Mesendoderm (in vitro differentiated cells): ENCODE measurements at regions not wholly inside any gene's neighbourhood (a gene's known extent, or its start where the extent isn't known, plus 50 kb on each side); places are given as distances from the start of the nearest gene placed in this dataset.
A peak's percentile ranks its signal among the peaks of the same experiment; 100 is the strongest.

Source experiments
- DNase-seq: peaks from one replicate; pipeline ENCODE4 v3.0.0; 2013
- H2AK5ac ChIP-seq: 2 replicates; pipeline ENCODE4 v1.6.1; 2013; ENCODE audit warnings: low read length, inconsistent platforms
- H2BK120ac ChIP-seq: 2 replicates; pipeline ENCODE4 v1.6.1; 2013; ENCODE audit warnings: low read depth, mild to moderate bottlenecking, low read length, moderate library complexity, mixed read lengths
- H2BK15ac ChIP-seq: replicated peaks from 2 replicates; pipeline ENCODE4 v1.6.1; 2013; ENCODE audit warnings: low read depth, mild to moderate bottlenecking, moderate library complexity
- H2BK5ac ChIP-seq: 2 replicates; pipeline ENCODE4 v1.6.1; 2013; ENCODE audit warnings: low read length, inconsistent platforms
- H3K18ac ChIP-seq: 2 replicates; pipeline ENCODE4 v1.6.1; 2013; ENCODE audit warnings: mild to moderate bottlenecking, low read length, mixed read lengths
- H3K23ac ChIP-seq: one replicate; pipeline ENCODE4 v1.6.1; 2013; ENCODE audit warnings: low read length
- H3K27ac ChIP-seq: 2 replicates; pipeline ENCODE4 v1.5.1; 2013; ENCODE audit warnings: low read depth, mild to moderate bottlenecking, inconsistent platforms, low read length, moderate library complexity
- H3K27me3 ChIP-seq: 2 replicates; pipeline ENCODE4 v1.6.1; 2013; ENCODE audit warnings: low read length, control low read depth, mild to moderate bottlenecking, inconsistent platforms; ENCODE audit not compliant: insufficient read depth, poor library complexity
- H3K36me3 ChIP-seq: 2 replicates; pipeline ENCODE4 v1.6.1; 2013; ENCODE audit warnings: low read length, inconsistent platforms; ENCODE audit not compliant: control insufficient read depth, insufficient read depth
- H3K4ac ChIP-seq: one replicate; pipeline ENCODE4 v1.6.1; 2013; ENCODE audit warnings: low read depth, mild to moderate bottlenecking, low read length, moderate library complexity
- H3K4me1 ChIP-seq: 2 replicates; pipeline ENCODE4 v1.6.1; 2013; ENCODE audit warnings: low read depth, low read length, inconsistent platforms; ENCODE audit not compliant: control insufficient read depth
- H3K4me2 ChIP-seq: 2 replicates; pipeline ENCODE4 v1.6.1; 2013; ENCODE audit warnings: low read length
- H3K4me3 ChIP-seq: 2 replicates; pipeline ENCODE4 v1.5.1; 2013; ENCODE audit warnings: mild to moderate bottlenecking, low read length
- H3K56ac ChIP-seq: one replicate; pipeline ENCODE4 v1.6.1; 2013; ENCODE audit warnings: low read length
- H3K79me1 ChIP-seq: 2 replicates; pipeline ENCODE4 v1.6.1; 2013; ENCODE audit warnings: low read length, inconsistent platforms
- H3K79me2 ChIP-seq: 2 replicates; pipeline ENCODE4 v1.6.1; 2013; ENCODE audit warnings: mild to moderate bottlenecking, low read length; ENCODE audit not compliant: control insufficient read depth, insufficient read depth
- H3K9ac ChIP-seq: 2 replicates; pipeline ENCODE4 v1.6.1; 2013; ENCODE audit warnings: low read length, inconsistent platforms
- H4K5ac ChIP-seq: one replicate; pipeline ENCODE4 v1.6.1; 2013; ENCODE audit warnings: low read length
- H4K8ac ChIP-seq: one replicate; pipeline ENCODE4 v1.6.1; 2013; ENCODE audit warnings: low read depth, mild to moderate bottlenecking, control low read depth, low read length, moderate library complexity
- WGBS: extraction: QIAGEN DNeasy Blood & Tissue Kit; methylation state at CpG from one replicate; pipeline ENCODE4 v1.1.7; 2013; ENCODE audit warnings: low lambda C conversion rate, missing lambda C conversion rate; ENCODE audit not compliant: insufficient coverage; ENCODE audit errors: extremely low coverage; 5-methylcytosine and 5-hydroxymethylcytosine counted together

GRCh38 chr6:67133973-67134372 is 1426.9 kb upstream of the EYS start:
- no peaks in the 10 kb centered on the region for H3K79me2 ChIP-seq
- H3K56ac ChIP-seq: no peak overlapping the region
- H3K4me1 ChIP-seq: no peaks in the 10 kb centered on the region
- H4K5ac ChIP-seq: no peak overlapping the region
- H2AK5ac ChIP-seq: no peak overlapping the region
- H3K36me3 ChIP-seq: no peaks in the 10 kb centered on the region
- no peak overlapping the region for H2BK5ac ChIP-seq
- H2BK15ac ChIP-seq: no peak overlapping the region
- H3K4me2 ChIP-seq: no peak overlapping the region
- H3K27me3 ChIP-seq: no peaks in the 10 kb centered on the region
- H4K8ac ChIP-seq: no peak overlapping the region
- no peak overlapping the region for H3K23ac ChIP-seq
- H3K18ac ChIP-seq: no peak overlapping the region
- H3K9ac ChIP-seq: no peak overlapping the region
- no peak overlapping the region for H3K4ac ChIP-seq
- H3K79me1 ChIP-seq: no peaks in the 10 kb centered on the region
- H3K27ac ChIP-seq: no peak overlapping the region
- no peak overlapping the region for H2BK120ac ChIP-seq
- no peak overlapping the region for H3K4me3 ChIP-seq
- DNase-seq: peak; percentile 7
- WGBS: no CpG with 5 or more reads among the region's 5 CpGs

- no peak overlapping the region for H3K4ac ChIP-seq
- no peaks in the 10 kb centered on the region for H3K4me1 ChIP-seq
- no peak overlapping the region for H4K8ac ChIP-seq
- no peak overlapping the region for H3K4me2 ChIP-seq
- no peaks in the 10 kb centered on the region for H3K36me3 ChIP-seq
- no peak overlapping the region for H3K56ac ChIP-seq
- DNase-seq: no peak
- H3K18ac ChIP-seq: no peak overlapping the region
- H3K79me1 ChIP-seq: no peaks in the 10 kb centered on the region
- H3K27ac ChIP-seq: no peak overlapping the region
- H3K23ac ChIP-seq: no peak overlapping the region
- H2BK120ac ChIP-seq: no peak overlapping the region
- no peak overlapping the region for H2BK15ac ChIP-seq
- no peak overlapping the region for H2BK5ac ChIP-seq
- no peak overlapping the region for H3K9ac ChIP-seq
- H4K5ac ChIP-seq: no peak overlapping the region
- H3K4me3 ChIP-seq: no peak overlapping the region
- H3K79me2 ChIP-seq: no peaks in the 10 kb centered on the region
- no peak overlapping the region for H2AK5ac ChIP-seq
- no peaks in the 10 kb centered on the region for H3K27me3 ChIP-seq
- no CpG with 5 or more reads among the region's 2 CpGs for WGBS
Observed at GRCh38 chr6:67131827-67132226, 1424.8 kb upstream of the EYS start.

- H3K18ac ChIP-seq: no peak overlapping the region
- no peaks in the 10 kb centered on the region for H3K4me1 ChIP-seq
- H3K27me3 ChIP-seq: no peaks in the 10 kb centered on the region
- no peaks in the 10 kb centered on the region for H3K79me1 ChIP-seq
- DNase-seq: no peak
- H2BK5ac ChIP-seq: no peak overlapping the region
- no peak overlapping the region for H3K4me2 ChIP-seq
- H2BK15ac ChIP-seq: no peak overlapping the region
- no peak overlapping the region for H2AK5ac ChIP-seq
- H3K23ac ChIP-seq: no peak overlapping the region
- H3K27ac ChIP-seq: no peak overlapping the region
- no CpG with 5 or more reads among the region's 4 CpGs for WGBS
- H3K4me3 ChIP-seq: no peak overlapping the region
- H4K5ac ChIP-seq: no peak overlapping the region
- H4K8ac ChIP-seq: no peak overlapping the region
- no peaks in the 10 kb centered on the region for H3K79me2 ChIP-seq
- no peaks in the 10 kb centered on the region for H3K36me3 ChIP-seq
- H3K4ac ChIP-seq: no peak overlapping the region
- no peak overlapping the region for H2BK120ac ChIP-seq
- no peak overlapping the region for H3K9ac ChIP-seq
- no peak overlapping the region for H3K56ac ChIP-seq
Observed at GRCh38 chr6:67129780-67130179, 1422.8 kb upstream of the EYS start.

- Histone ChIP-seq H3K36me3 (no peaks in the 10 kb centered on the region), H3K4me3 (no peak overlapping the region), H2BK15ac (no peak overlapping the region), H4K8ac (no peak overlapping the region), H3K79me2 (no peaks in the 10 kb centered on the region), H3K4ac (no peak overlapping the region), H3K56ac (no peak overlapping the region), H3K4me1 (no peaks in the 10 kb centered on the region), H3K4me2 (no peak overlapping the region), H3K18ac (no peak overlapping the region), H3K27ac (no peak overlapping the region), H3K27me3 (no peaks in the 10 kb centered on the region), H3K23ac (no peak overlapping the region), H3K9ac (no peak overlapping the region), H2BK120ac (no peak overlapping the region), H4K5ac (no peak overlapping the region), H2AK5ac (no peak overlapping the region), H3K79me1 (no peaks in the 10 kb centered on the region), H2BK5ac (no peak overlapping the region)
- no peak for DNase-seq
- WGBS: no CpG with 5 or more reads among the region's 1 CpG
Observed at GRCh38 chr6:67127041-67127440, 1420.0 kb upstream of the EYS start.

GRCh38 chr6:67121115-67121514 is 1414.1 kb upstream of the EYS start:
- no peaks in the 10 kb centered on the region for H3K4me1 ChIP-seq
- H3K27me3 ChIP-seq: no peaks in the 10 kb centered on the region
- no peak for DNase-seq
- H3K27ac ChIP-seq: no peak overlapping the region
- no peaks in the 10 kb centered on the region for H3K36me3 ChIP-seq
- H2BK5ac ChIP-seq: no peak overlapping the region
- no peak overlapping the region for H4K8ac ChIP-seq
- no peak overlapping the region for H3K4me3 ChIP-seq
- no peak overlapping the region for H3K4ac ChIP-seq
- H3K56ac ChIP-seq: no peak overlapping the region
- no peaks in the 10 kb centered on the region for H3K79me2 ChIP-seq
- H2BK120ac ChIP-seq: no peak overlapping the region
- no CpG with 5 or more reads among the region's 3 CpGs for WGBS
- H2AK5ac ChIP-seq: no peak overlapping the region
- no peak overlapping the region for H4K5ac ChIP-seq
- no peak overlapping the region for H3K23ac ChIP-seq
- H3K79me1 ChIP-seq: no peaks in the 10 kb centered on the region
- no peak overlapping the region for H3K18ac ChIP-seq
- no peak overlapping the region for H3K9ac ChIP-seq
- H2BK15ac ChIP-seq: no peak overlapping the region
- no peak overlapping the region for H3K4me2 ChIP-seq

- no peaks in the 10 kb centered on the region for H3K4me1 ChIP-seq
- no peak overlapping the region for H2AK5ac ChIP-seq
- DNase-seq: peak; percentile 6
- no peak overlapping the region for H3K27ac ChIP-seq
- H3K23ac ChIP-seq: no peak overlapping the region
- H4K8ac ChIP-seq: no peak overlapping the region
- no CpG with 5 or more reads among the region's 5 CpGs for WGBS
- H3K18ac ChIP-seq: no peak overlapping the region
- no peak overlapping the region for H2BK15ac ChIP-seq
- no peak overlapping the region for H2BK120ac ChIP-seq
- no peaks in the 10 kb centered on the region for H3K27me3 ChIP-seq
- no peak overlapping the region for H3K9ac ChIP-seq
- H4K5ac ChIP-seq: no peak overlapping the region
- H2BK5ac ChIP-seq: no peak overlapping the region
- H3K4ac ChIP-seq: no peak overlapping the region
- no peak overlapping the region for H3K4me2 ChIP-seq
- H3K56ac ChIP-seq: no peak overlapping the region
- no peaks in the 10 kb centered on the region for H3K36me3 ChIP-seq
- H3K79me1 ChIP-seq: no peaks in the 10 kb centered on the region
- H3K4me3 ChIP-seq: no peak overlapping the region
- no peaks in the 10 kb centered on the region for H3K79me2 ChIP-seq
Observed at GRCh38 chr6:67112120-67112519, 1405.1 kb upstream of the EYS start.
